GM21529 (cell line): ENCODE measurements at regions not wholly inside any gene's neighbourhood (a gene's known extent, or its start where the extent isn't known, plus 50 kb on each side); places are given as distances from the start of the nearest gene placed in this dataset.

Experiments used
- ATAC-seq: cut with Tn5 transposase; IDR thresholded peaks from one replicate; pipeline ENCODE4 v1.9.1; 2021; ENCODE audit not compliant: unreplicated experiment

DNA sequence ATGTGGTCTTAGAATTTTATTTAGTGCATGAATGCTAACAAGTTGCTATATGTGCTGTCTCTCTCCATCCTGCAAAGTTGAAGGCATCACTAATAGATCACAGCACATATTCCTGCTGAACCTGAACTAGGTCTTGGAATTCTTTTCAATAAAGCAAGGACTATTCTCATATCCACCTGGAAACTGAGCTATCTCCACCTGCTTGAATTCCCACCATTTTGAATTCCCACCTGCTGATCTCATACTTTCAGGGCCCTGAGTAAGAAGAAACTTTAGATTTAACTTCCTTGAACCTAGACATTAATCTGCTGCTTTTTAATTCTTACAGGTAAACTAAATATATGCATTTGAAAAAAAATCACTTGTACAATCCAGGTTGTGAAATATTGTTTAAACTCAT lies 445.3 kb upstream of the CCL2 start:
- no peak for ATAC-seq

DNA sequence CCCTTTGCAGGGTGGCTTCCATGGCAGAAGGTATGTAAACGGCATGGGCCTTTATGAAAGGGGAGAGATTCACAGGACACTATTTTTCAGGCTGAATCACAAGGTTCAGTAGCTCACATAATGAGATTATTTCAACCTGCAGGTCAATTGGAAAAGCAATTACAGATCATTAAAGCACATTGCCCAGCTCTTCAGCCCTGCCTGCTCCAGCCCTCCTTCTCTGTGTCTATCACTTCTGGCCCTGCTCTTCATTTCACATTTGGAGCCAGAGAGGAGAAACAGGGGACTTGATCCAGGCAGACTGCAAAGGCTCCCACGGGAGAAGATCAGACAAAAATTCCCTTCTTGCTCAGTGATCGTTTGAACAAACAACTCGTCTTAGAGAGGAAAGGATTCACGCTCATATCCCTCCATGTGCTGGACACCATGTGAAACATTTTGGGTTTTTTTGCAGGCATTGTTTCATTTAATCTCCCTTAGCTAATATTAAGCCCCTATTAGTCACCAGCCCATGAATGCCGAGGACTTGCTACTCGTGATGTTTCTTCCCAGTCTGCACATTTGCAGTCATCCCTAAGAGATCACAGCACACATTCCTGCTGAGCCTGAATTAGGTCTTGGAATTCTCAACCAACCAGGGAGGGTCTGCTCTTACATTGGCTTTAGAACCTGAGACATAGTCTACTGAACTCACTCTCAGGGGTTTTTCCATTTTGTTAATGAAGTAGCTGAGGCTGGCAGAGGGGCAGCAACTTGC lies 443.9 kb upstream of the CCL2 start:
- ATAC-seq: no peak

DNA sequence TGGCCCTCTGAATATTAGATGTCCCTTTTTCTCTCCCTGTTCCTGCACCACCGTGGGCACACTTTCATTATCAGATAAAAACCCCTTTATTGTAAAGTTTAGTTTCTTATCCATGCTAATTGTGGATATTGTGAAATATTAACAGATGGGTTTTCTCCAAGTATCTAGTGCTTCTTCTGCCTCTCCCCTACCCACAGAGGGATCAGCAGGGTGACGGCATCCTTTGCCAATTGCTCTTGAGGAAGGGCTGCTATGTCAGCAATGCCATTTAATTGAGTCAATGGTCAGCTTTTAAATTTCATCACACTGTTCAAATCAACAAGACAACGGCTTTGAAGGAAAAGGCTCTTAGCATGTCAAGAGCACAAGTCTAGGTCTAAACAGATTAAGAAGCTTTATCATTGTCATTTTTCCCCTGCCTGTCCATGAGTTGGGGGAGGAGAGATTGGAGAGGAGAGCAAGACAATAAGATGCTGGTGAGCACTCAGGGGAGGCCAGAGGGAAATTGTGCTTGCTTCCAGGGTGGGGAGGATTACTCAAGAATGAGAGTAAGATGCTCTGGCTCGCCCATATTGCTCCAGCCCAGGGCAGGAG lies 443.0 kb upstream of the CCL2 start:
- no peak for ATAC-seq

DNA sequence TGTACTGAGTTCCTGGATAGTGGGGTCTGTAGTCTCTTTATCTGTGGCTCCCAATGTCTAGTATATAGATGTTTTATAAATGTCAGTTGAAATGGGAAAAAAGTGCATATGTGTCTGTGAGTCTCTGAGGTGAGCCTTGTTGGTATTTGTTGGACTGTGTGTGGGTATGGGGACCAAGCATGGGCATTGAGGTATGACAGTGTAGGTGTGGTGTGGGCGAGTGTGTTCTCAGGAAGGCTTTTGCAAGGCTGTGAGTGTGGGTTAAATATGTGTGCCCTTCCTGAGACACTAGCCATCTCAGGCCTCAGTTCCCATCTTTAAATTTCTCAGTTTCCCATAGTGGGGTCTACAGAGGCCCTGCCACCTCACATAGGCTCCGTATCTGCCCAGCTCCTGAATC lies 440.2 kb upstream of the CCL2 start:
- ATAC-seq: no peak

DNA sequence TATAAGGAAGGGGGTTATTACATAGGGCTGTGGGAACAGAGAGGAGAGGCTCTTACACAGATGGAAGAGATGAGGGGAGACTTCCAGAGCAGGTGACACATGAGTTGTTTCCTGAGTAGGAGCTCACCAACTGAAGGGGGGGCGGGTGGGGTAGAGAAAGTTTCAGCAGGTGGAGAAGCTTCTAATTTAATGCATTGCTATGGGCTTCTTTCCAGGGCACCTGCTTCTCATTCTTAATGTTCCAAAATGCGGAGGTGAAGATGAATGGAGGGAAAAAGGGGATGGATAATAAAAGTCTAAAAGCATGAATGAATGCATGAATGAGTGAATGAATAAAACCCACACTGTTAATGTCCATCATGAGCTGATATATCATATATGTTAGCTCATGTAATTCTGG lies 439.0 kb upstream of the CCL2 start:
- ATAC-seq: no peak

DNA sequence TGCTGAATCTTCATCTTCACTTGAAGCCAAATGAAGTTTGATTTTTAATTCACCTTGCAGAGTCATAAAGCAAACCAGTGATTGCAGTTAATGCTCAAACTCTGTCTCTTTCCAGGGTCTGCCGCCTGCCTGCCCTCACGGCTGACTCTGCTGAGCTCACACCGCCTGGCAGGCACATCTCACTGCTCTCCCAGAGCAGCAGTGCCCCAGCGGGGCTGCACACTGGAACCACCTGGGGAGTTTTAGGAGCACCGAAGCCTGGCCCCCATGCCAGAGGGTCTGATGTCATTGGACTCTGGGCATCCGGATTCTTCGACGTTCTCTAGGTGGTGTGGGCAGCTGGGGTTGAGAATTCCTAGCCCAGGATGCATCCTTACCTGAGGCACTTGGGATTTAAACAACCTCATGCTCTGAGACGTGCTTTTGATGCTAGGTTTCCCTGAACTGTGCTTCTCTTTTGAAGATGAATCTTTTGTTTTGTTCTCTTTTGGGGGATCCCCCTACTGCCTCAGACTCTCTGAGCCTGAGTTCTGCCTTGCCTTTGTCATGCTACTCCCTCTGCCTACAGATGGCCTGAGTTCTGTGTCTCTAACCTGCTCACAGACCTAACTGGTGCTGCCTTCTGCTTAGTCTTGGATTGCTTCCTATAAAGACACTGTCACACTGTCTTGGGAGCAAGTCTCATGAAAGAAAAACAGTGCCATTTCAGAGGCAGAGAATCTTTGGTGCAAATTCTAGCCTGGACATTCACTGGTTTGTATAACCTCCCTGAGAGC lies 438.1 kb upstream of the CCL2 start:
- ATAC-seq: no peak

DNA sequence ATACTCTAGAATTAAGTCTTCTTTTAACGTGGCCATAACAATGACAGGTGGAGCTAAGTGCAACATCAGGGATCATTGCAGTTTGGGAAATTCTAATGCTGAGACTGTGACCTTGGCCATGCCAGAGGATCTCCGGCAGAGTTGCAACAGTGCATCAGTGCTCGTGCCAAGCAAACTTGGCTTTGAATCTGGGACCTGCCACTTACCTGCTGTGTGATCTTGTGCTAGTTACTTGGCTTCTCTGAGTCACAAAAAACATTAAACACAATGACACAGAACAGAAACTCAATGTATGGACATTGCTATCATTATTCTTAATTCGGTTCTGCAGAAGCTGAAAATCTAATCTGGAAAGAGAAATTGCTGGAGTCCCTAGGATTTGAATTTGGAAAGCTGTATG lies 435.5 kb upstream of the CCL2 start:
- no peak for ATAC-seq

DNA sequence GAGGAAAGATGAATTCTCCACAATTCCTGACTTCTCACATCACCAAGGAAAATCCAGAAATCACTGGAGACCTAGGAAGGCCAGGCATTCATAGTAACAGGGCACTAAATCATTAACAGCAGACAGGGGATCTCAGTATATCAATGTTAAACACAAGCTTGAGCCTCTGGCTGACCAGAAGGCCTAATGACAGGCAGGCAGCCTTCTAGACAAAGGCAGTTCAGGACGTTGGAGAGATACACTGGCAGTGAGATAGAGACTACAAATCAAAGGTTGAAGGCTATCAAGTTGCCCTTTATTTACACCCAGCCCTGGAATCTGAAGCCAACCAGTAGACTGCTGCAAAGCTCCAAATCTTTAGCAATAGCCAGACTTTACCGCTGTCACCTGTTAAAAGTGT lies 422.8 kb upstream of the CCL2 start:
- ATAC-seq: no peak

DNA sequence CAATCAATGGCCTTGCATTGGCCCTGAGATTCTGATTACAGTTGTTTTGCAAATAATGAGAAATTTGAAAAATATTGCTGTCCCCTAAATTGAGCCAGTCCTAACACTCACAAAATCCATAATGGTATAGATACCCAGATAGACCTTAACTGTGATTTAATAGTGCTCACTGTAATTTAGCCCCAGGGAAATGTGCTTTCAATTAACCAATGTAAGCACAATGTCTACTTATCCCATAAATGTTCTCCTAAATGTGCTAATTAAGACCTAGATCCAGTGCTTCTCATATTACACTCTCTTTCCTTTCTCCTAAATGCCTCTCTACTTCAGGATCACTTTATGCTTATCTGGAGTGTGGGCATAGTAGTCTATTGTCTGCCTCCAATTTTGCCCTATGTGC lies 417.8 kb upstream of the CCL2 start:
- ATAC-seq: no peak

DNA sequence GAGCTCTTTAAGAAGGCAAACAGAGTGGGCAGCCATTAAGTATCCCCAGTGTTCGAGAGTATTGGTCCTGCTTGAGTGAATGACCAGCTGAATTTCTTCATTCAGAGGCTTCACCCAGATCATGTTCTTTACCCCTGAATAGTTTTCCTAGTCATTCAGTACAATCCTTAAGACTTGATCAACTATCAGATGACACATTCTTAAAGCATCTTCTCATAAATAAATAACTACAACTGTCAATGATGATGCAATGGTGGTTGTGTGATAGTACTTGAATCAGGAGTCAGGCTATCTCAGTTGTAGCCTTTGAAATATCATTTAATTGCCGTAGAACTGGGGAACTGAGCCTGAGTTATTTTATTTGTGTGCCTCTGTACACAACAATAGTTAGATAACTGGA lies 416.8 kb upstream of the CCL2 start:
- ATAC-seq: no peak

DNA sequence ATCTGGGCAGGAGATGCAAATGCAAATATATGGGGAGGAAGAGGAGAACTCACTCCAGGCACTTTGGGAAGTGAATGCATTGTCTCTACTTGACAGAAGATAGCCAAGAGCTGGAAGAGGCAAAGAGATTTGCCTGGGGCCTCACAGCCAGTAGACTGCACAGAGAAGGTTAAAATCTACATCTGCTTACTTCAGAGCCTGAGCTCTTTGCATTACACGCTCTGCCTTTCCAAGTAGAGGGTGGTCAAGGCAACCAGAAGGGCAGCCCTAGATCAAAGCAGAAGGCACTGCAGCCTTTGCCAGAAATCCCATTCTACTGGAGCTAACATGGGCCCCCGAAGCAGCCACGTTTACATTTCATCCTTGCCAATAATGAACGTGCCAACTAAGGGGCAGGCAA lies 407.2 kb upstream of the CCL2 start:
- ATAC-seq: no peak

DNA sequence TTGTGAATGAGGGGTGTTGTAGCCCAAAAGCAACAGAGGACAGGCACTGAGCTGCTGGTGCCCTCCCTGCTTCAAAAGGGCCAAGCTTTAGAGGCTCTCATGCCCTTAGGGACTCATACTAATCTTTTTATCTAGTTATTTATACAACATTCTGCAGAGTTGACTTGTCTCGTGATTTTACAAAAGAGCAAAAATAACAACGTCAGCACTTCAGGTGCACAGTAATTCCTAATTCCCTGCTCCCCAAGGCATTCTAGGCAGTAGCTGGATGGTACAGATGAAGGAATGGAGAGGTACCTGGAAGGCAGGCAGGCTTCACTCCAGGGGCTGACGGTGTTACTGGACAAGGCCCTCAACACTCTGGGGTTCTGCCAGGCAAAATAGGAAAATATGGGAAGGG lies 406.7 kb upstream of the CCL2 start:
- ATAC-seq: no peak

DNA sequence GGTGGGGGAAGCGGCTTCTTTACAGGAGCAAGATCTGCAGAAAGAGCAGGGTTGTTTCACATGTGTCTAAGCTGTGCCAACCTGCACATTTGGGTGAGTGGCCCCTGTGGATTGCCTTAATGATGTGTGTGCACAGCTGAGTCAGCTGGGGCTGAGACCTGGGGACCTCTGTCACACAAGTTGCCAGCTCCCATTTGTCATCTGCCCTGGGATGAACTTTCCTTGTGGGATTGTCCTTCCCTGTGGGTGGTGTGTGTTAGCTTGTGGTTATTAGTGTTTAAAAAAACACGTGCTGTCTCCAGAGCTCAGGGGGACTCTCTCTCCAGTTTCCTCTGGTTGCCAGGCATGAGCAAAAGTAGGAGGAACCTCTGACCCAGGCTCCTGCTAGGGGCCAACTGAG lies 400.5 kb upstream of the CCL2 start:
- no peak for ATAC-seq

DNA sequence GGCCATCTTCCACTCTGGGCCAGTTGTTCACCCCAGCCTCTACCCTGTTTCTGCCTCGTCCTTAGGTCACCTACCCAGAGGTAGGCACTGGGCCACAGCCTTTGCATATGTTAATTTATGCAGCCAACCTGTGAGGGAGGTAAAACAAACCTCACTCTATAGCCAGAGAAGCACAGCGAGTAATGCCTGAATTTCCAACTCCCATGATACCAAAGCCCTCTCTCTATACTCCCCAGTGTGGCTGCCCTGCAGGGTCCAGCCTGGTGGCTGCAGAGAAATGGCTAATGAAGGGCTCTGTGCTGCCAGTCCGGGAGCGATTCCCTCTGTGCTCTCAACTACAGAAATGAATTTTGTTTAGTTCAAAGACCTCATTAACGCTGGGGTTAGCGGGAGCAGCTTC lies 397.0 kb upstream of the CCL2 start:
- no peak for ATAC-seq

DNA sequence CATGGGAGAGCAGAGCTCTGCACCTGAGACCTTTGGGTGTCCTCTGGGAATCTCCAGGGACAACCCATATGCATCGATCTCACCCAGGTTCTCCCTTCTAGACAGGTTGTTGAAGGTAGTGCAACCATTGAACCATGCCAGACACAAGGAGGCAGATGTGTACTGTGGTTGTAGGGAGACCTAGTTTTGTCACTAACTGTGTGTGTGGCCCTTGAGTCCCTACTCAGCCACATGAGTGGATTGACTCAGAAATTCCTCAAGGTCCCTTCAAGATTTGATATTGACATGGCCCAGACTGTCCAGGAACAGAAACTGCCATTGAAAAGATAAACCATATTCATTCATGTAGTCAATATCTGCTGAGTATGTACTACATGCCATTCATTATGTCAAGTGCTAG lies 396.4 kb upstream of the CCL2 start:
- ATAC-seq: no peak

DNA sequence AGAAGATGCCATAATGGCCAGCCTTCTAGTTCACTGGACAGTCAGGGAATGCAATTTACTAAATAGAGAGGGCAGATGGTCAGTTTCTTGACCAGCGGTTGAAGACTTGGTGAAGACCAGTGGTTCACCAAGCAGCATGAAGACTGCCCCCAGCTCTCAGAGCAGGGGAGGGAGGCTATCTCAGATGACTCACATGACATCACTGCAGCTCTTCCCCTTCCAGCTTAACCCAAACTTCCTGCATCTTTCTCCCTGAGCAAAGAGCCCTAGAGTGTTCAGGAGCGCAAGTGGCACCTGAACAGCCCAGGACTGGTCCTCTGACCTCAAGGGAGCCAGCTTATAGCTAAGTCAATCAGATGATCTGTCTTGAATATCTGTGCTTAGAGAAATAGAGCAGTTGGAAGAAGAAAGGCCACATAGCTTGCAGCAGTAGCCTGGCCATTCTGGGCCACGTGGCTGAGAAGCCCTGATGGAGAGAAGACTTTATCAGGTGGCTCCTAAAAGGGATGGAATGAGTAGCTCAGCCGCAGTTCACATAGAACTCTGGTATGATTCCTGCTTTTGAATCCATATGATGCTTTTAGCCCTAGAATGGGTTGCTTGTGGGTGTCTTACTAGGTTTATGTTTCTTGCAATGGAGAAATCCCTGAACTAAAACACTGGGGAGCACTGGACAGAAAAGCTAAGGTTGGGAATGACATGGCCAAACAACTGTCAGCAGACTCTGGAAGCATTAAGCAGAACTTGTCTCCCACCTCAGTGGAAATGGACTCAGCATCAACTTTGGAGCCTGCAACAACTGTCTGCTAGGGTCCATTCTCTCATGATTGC lies 392.1 kb upstream of the CCL2 start:
- ATAC-seq: no peak

DNA sequence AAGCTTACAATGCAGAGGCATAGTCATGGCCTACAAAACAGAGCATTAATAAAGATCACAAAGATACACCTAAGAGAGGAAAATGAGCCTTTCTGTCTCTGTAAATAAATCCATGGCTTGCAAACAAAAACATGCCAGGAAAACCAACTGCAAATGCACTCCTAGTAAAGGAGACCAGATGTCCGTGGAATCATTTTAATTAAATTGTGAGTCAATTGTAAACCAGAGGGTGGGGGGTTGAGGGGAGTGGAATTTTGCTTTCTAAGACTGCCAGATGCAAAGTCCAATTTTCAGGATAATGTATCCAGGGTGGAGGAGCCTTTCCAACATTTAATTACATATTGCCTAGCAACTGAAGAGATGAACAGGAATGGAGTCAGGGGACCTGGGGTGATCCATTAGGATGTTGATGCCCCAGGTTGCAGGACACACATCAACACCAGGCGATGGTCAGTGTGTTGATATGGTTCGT lies 390.3 kb upstream of the CCL2 start:
- ATAC-seq: no peak

DNA sequence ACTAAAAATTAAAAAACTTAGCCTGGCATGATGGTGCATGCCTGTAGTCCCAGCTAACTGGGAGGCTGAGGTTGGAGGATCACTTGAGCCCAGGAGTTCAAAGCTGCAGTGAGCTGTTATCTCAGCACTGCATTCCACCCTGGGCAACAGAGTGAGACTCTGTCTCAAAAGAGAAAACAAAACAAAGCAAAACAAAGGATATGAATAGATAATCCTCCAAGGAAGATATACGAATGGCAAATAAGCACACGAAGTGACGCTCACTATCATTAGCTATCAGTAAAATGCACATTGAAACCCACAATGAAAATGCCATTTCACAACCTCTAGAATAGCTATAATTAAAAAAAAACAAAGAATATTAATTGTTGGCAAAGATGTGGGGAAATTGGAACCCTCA lies 386.2 kb upstream of the CCL2 start:
- no peak for ATAC-seq

DNA sequence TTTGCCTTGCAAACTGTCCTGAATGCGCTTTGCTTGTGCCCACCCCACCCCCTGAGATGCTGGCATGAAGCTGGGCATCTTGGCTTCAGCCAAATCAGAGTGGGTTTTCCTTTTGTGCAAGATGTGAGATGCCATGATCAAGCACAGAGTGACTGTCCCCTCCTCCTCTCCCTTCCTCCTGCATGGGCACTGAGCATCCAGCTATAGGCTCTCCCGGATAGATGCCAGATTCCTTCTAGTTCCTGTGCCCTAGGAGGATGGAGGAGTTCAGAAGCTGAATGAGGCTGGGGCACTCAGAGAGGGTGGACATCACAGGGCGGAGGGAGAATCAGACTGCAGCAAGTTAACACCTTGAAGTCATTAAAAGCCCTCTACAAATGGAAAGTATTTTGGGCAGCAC lies 384.1 kb upstream of the CCL2 start:
- no peak for ATAC-seq

DNA sequence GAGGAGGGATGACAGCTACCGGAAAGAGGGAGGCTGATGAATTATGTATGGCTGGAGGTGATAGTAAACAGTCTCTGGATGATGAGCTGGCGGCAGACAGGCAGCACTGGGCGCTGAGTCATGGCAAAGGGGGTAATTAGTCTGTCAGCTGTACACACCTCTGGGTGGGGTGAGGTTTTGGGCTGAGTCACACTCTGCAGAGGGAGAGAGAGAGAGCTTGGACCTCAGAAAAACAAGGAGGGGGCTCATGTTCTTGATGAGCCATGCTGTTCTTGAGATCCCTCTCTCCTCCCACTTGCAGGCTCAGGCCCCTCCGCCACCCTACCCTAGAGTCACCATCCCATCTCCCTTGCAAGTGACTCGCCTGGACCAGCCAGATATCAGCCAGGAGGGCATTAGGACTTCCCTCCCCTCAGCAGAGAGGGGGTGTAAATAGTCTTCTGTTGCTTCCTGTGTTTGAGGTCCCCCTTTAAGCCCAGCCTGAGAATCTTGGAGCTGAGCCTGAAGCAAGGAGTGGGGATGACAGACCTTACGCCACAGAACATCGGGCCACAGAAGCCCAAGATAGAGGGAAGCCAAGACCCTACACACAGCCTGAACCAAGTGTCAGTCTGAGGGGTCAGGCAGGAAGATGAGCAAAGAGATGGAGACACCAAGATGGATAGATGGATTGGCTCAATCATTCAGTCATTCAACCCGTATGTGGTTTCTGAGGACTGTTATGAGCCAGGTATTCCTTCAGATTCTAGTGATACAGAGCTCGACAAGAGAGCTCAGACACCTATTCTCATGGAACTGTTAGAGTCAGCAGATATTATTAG lies 383.2 kb upstream of the CCL2 start:
- no peak for ATAC-seq
